Lower leg skin (tissue), 4 donors: ENCODE measurements at regions not wholly inside any gene's neighbourhood (a gene's known extent, or its start where the extent isn't known, plus 50 kb on each side); places are given as distances from the start of the nearest gene placed in this dataset.

Experiments
- DNase-seq, 2 donors: peaks; one replicate each; pipeline ENCODE4 v3.0.0-alpha.2; 2019; ENCODE audit warnings: low spot score in 2 of 2
- H3K4me3 ChIP-seq: fragments of 200-600 bp; sonication (generic); 2 replicates; pipeline ENCODE4 v1.5.1; 2017; ENCODE audit warnings: mild to moderate bottlenecking, low read depth; ENCODE audit not compliant: poor library complexity, severe bottlenecking
- CTCF ChIP-seq, 3 donors: fragments of 450-650 bp; IDR thresholded peaks; one replicate each; pipeline ENCODE4 v1.5.1; 2016; ENCODE audit warnings: antibody characterized with exemption in 3 of 3, mild to moderate bottlenecking in 3 of 3, moderate library complexity in 2 of 3
- POLR2A ChIP-seq, 2 donors: fragments of 450-650 bp; IDR thresholded peaks; one replicate each; pipeline ENCODE4 v1.6.1; 2016 to 2017; ENCODE audit warnings: antibody characterized with exemption in 2 of 2, mild to moderate bottlenecking in 1 of 2, moderate library complexity in 1 of 2
- WGBS, 2 donors: methylation state at CpG; one replicate each; pipeline ENCODE4 v1.1.5; 2018; 5-methylcytosine and 5-hydroxymethylcytosine counted together
- intact Hi-C: fragments of 100-400 bp; cut with DNase I; formaldehyde crosslinking; loops from one replicate; pipeline ENCODE4 v1.15.0; 2023; ENCODE audit warnings: low total_unique reads

GRCh38 chr4:57774681-57775080, 664.5 kb upstream of the IGFBP7 start:
- intact Hi-C loops = no loop called here
- no peak for DNase-seq
- TF ChIP-seq POLR2A (IDR thresholded peaks at IDR 0.05) (no peak), CTCF (IDR thresholded peaks at IDR 0.05) (no peak)
- 89 to 91% methylated on average over 3 of the region's 3 CpGs for WGBS, 2 donors
- no peak overlapping the region for H3K4me3 ChIP-seq

- TF ChIP-seq POLR2A (IDR thresholded peaks at IDR 0.05) = no peak
- TF ChIP-seq CTCF (IDR thresholded peaks at IDR 0.05) = no peak
- intact Hi-C loops = no loop called here
- DNase-seq = no peak
Measured at GRCh38 chr4:57774171-57774570, 664.0 kb upstream of the IGFBP7 start.

GRCh38 chr4:57766341-57766740, 656.2 kb upstream of the IGFBP7 start:
- TF ChIP-seq POLR2A (IDR thresholded peaks at IDR 0.05) (no peak), CTCF (IDR thresholded peaks at IDR 0.05) (no peak)
- intact Hi-C loops = no loop called here

More at GRCh38 chr4:57774171-57774570, 664.0 kb upstream of the IGFBP7 start:
- H3K4me3 ChIP-seq = no peak overlapping the region

GRCh38 chr4:57764856-57765255, 654.7 kb upstream of the IGFBP7 start:
- no peak overlapping the region for H3K4me3 ChIP-seq
- intact Hi-C loops = no loop called here
- TF ChIP-seq CTCF (IDR thresholded peaks at IDR 0.05) = no peak
- no peak for TF ChIP-seq POLR2A (IDR thresholded peaks at IDR 0.05)
- DNase-seq = no peak
- 48 to 67% methylated on average over 5 of the region's 5 CpGs for WGBS, 2 donors

More at GRCh38 chr4:57766341-57766740, 656.2 kb upstream of the IGFBP7 start:
- H3K4me3 ChIP-seq = no peak overlapping the region
- WGBS, 2 donors = 59 to 62% methylated on average over 1 of the region's 1 CpG
- no peak for DNase-seq

GRCh38 chr4:57763070-57763469, 652.9 kb upstream of the IGFBP7 start:
- H3K4me3 ChIP-seq = no peak overlapping the region
- intact Hi-C loops = no loop called here
- TF ChIP-seq CTCF (IDR thresholded peaks at IDR 0.05) = no peak
- TF ChIP-seq POLR2A (IDR thresholded peaks at IDR 0.05) = no peak
- DNase-seq = no peak
- WGBS, 2 donors = 83% methylated on average over 2 of the region's 2 CpGs

GRCh38 chr4:57740625-57741190, 630.5 kb upstream of the IGFBP7 start:
- DNase-seq = no peak
- intact Hi-C loops = no loop called here
- 92 to 97% methylated on average over 1 of the region's 1 CpG for WGBS, 2 donors
- H3K4me3 ChIP-seq = no peak overlapping the region
- TF ChIP-seq POLR2A (IDR thresholded peaks at IDR 0.05) (no peak), CTCF (IDR thresholded peaks at IDR 0.05) (no peak)
